GM19328 (cell line): ENCODE measurements at regions not wholly inside any gene's neighbourhood (a gene's known extent, or its start where the extent isn't known, plus 50 kb on each side); places are given as distances from the start of the nearest gene placed in this dataset.

Experiments used
- ATAC-seq: cut with Tn5 transposase; IDR thresholded peaks from one replicate; pipeline ENCODE4 v1.9.1; 2021; ENCODE audit warnings: mild to moderate bottlenecking, moderate library complexity; ENCODE audit not compliant: unreplicated experiment

DNA sequence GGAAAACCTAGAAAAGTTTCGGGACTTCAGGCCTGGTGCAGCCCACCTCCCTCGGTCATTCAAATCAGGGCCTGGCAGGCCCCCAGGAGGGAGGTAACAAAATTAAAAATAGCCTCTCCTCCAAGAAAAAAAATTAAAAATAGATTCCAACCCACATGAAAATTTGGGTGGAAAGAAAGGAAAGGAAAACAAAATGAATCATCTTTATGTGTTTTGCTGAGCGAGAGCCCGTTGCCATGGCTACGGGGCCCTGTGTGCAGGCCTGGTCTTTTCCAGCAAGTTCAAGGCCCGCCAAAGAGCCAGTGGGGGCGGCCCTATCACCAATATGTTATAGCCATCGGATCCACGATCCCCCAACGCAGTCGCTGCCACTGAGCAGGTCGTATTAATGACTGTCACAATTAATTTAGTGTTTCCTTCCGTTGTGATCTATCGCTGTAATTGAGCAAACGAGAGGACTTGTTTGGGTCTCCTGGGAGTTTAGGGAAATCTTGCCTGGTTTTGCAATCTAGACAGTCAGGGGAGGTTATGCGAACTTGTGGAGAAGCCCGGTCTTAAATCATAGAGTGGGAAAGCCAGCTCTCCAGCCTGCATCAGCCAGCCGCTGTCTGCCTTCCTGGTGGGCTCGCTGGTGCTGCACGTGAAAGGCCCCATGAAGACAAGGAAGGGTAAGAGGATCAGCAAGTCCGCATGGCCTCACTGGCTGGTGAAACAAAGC is 452.4 kb downstream of the BCOR start:
- ATAC-seq: no peak

DNA sequence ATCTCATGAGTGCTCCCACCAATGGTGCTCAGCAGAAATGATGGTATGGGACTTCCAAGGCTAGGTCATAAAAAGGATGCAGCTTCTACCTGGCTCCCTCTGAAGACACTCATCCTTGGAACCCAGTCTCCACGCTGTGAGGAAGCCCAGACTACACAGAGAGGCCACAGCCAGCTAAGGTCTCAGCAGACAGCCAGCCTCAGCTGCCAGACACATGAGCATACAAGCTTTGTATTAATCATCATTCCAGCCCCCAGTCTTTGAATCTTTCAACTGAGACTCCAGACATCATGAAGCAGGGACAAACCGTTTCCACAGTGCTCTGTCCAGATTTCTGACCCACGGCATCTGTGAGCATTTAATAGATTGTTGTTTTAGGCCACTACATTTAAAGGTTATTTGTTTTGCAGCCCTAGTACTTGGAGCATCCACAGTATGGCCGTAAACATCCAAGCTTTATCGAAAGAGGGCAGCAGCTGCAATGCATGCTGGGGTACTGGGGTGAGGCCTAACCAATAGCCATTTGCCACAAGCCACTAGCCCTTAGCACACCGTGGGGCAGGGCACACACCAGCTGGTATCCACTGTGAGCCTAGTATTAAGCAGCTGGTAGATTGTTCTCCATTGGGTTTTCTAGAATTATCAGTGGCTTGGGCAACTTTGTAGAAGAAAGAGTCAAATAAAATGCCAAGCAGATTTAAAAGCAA is 449.1 kb downstream of the BCOR start:
- no peak for ATAC-seq

DNA sequence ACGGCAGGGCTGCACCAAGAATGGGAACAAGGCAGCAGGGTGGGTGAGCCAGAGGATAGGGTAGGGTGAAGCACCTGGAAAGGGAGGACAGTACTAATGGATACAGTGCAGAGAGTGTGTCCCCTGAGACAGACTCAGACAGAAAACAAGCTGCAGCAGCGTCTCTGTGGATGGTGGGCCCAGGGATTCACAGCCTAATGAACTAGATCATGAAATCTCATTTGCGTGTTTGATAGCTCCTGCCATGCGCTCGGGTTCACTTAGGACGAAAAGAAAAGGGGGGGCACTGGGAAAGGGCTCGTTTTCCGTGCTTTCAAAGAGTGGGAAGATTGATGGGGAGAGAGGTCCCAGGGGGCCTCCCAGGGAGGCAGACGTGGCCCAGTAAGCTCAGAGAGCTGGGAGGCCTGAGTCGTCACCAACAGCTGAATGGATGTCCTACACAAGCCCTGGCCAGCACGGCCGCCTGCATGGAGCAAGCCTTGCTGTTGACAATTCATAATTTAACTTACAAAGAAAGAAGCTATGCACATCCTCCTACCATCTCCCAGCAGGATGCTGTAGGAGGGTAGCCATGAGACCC is 446.9 kb downstream of the BCOR start:
- no peak for ATAC-seq

DNA sequence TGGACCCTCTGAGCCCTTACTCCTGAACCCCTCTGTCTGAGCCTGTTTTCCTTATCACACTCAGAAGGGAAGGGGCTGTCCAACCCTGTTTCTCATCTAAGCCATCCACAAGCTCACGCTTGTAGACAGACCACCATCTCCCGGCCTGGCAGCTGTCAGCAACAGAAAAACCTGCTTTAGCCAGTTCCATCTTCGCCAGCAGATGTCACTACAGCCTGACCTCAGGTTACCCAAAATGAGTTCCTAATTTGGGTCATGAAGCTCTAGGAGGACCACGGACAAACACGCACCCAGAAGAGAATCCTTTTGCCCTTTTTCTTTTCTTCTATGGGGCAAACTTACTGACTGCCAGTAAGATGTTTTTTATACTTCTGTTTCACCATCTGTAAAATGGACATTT is 445.4 kb downstream of the BCOR start:
- ATAC-seq: no peak

DNA sequence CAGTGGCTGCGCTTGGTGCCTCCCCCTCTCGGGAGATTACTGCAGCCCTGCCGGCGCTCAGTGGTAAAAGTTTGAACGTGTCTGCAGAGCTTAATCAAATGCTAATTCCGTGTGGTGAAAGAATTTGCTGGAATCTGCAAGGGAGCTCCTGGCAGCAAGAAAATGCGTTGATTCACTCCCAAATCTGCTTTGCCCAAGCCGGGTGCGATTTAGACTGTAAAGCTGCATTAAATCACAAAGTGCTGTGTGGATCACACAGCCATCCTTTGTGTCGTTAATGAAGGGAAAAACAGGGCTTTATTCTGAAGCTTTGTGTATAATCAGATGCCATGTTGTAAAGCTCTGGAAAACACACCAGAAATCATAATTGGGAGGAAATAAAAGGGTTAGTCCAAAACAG is 444.1 kb downstream of the BCOR start:
- no peak for ATAC-seq

DNA sequence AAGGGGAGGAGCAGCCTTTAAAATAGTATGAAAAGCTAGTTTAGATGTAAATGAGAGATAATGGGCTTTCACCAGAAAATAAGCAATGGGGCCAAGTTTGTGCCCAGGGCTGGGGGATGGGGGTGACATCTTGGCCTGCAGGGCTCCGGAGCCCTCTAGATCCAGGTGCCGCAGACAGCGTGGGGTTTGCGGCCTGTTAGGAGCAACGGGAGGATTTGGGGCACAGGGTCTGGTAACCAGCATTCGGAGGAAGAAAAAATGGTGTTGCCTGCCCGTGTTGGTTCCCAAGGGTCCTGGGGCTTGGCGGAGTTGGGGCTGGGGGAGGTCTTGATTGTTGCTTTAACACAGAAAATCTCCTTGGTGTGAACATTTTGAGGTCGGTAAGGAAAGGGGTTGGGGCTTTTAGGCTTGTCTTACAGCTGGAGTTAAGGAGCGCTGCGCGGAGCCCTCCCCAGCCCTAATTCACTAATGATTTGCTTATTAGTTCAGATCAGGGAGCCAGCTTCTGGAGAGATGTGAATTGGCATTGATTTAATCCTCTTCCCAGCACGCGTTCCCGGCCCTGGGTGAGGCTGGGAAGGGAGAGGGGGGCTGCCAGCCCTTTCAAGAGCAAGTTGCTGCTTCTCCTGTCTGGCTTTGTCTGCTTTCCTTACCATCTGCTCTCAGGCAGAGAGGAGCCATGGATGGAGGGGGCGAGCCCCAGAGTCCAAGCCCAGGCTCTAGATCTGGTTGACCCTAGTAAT is 443.4 kb downstream of the BCOR start:
- ATAC-seq: no peak

DNA sequence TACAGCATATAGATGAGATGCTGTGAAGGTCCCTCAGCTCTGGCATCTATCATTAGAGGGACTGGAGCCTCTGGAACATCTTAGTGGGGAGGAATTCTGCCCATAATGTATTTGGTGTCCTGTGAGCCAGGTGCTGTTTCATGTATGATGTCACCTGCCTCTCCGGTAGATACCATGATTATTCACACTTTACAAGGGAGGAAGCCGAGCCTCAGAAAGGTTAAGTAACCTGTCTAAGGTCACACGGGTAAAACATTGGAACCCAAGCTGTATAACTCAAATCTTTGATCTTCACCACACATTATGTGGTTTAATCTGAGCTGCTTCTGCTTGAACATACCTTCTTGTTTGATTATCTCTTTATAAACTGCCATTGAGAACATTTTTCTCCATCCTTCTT is 442.8 kb downstream of the BCOR start:
- no peak for ATAC-seq

DNA sequence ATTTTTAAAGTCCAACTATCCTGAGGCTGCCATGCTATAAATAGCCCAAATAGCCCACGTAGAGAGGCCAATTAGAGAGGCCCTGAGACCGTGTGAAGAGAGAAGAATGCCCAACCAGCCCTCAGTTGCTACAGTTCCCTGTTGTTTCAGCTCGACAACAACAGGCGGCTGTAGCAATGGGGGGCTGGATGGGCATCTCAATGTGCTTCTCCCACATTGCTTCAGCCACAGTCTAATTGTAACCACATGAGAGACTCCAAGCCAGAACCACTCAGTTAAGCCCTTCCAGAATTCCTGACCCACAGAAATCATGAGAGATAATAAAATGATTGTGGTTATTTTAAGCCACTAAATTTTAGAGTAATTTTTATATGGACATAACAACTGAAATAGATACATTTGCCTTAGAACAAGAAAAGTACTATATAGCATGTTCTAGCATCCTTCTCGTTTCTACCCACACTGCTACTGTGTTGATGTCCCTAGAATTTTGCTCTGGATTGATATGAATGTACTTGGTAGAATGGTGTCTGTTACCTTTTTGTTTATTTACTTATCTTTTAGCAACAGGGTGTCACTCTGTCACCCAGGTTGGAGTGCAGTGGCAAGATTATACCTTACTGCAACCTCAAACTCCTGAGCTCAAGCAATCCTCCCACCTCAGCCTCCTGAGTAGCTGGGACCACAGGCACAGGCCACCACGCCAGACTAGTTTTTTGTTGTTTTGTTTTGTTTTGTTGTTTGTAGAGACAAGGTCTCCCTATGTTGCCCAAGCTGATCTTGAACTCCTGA is 436.4 kb downstream of the BCOR start:
- ATAC-seq: no peak

DNA sequence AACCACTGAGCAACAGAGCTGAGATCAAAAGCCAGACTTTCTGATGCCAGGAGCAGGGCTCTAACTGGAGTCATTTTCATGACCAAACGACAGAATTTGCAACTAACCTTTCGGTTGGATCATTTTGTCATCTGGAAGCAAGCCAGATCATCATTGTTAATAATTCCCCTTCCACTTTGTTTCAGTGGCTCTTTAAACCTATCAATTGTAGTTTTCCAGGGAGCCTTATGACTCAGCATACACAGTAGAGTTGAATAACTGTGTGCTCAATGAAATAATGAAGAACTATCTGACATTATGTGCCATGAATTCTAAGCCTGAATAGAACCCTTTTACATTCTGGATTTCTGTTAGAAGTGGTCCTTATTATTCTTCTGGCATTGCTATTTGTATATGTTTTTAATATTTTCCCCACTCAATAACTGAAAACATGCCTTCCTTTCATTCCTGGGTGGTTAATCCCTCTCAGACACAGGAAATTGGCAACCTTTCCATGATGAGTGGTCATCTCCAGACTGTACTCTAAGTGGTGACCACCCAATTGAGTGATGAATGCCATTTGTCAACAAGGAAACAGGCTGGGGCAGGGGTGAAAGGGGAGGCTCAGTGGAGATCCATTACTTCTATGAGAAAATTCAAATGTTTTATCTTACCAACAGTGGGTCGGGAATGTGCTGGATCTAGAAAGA is 431.8 kb downstream of the BCOR start:
- ATAC-seq: no peak

DNA sequence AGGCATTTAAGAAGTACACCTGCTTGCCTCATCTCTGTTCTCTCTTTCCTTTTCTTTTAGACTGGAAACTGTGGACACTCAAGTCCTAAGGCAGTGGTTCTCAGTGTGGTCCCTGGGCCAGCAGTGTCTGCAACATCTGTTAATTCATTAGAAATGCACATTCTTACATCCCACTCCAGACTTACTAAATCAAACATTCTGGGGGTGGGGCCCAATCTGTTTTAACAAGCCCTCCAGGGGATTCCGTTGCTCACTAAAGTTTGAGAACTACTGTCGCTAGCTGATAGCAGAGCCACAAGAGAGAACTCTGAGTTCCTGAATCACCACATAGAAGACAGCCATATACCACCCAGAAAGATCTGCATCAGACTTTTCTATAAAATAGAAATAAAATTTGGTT is 430.6 kb downstream of the BCOR start:
- ATAC-seq: no peak

DNA sequence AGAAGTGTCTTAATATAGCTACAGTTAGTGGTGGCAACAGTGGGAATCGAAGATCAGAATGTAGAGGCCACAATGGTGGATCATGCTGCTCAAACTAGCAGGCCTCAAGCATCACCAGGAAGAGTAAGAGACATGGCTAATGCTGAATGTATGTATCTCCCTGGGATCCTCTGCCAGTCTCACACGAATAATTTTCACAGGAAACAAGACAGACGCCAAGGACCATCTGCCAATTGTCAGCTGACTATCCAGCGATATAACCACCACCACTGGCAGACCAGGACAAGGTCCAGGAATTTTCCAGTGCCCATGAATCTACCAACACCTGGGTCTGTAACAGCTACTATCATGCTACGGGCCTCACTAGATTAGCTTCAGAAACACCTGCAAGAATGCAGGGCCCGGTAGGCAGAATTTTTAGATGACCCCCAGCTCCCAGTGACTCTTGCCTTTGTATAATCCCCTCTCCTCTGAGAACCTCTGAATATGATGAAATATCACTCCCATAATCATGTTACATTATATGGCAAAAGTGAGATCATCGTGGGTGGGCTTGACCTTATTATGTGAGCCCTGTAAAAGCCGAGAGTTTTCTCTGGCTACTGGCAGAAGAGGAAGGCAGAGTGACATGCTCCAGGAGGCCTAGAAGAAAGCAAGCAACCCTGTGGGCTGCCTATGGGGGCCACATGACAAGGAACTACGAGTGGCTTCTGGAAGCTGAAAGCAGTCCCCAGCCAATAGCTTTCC is 429.8 kb downstream of the BCOR start:
- no peak for ATAC-seq

DNA sequence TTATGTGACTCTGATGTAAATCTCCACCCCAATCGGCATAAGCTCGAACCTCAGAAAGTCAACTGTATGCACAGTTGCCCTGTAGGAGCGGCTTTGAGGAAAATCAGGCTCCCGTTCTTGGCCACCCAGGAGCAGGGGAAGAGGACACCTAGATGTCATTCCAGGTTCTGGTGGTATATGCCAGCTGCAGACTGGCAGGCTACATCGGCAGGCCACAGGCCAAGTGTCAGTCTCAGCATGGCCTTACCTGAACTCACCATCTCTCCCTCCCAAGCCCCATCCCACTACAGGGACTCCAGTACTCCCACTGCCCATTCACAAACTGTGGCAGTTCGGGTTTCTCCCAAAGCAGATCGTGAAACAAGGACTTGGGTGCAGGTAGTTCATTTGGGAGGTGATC is 428.1 kb downstream of the BCOR start:
- ATAC-seq: no peak

DNA sequence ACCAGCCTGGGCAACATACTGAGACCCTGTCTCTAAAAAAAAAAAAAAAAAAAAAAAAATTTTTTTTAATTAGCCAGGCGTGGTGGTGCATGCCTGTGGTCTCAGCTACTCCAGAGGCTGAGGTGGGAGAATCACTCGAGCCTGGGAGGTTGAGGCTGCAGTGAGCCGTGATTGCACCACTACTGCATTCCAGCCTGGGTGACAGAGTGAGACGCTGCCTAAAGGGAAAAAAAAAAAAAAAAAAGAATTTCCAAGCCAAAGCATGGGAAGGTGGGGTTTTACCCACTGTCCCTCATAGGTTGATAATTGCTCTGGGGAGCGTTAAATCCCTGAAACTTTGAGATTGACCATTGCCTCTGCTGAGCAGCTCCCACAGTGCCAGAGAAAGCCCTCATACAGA is 427.5 kb downstream of the BCOR start:
- ATAC-seq: no peak

DNA sequence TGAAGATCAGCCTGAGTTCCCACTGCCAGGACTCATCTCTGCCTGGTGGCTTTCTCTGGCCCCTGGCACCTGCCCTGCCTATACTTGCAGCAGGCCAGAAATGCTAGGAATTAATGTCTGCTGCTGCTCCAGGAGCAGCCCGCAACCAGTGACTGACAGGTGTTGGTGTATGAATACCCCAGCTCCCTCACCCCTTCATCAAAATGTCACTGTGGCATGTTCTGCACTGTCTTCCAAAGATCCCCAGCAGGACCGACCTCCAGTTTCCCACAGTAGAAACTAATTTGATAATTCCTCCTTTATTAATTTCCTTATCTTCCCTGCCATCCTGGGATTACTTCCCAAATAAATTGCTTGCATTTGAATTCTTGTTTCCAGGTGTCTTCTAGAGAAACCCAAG is 425.4 kb downstream of the BCOR start:
- no peak for ATAC-seq

DNA sequence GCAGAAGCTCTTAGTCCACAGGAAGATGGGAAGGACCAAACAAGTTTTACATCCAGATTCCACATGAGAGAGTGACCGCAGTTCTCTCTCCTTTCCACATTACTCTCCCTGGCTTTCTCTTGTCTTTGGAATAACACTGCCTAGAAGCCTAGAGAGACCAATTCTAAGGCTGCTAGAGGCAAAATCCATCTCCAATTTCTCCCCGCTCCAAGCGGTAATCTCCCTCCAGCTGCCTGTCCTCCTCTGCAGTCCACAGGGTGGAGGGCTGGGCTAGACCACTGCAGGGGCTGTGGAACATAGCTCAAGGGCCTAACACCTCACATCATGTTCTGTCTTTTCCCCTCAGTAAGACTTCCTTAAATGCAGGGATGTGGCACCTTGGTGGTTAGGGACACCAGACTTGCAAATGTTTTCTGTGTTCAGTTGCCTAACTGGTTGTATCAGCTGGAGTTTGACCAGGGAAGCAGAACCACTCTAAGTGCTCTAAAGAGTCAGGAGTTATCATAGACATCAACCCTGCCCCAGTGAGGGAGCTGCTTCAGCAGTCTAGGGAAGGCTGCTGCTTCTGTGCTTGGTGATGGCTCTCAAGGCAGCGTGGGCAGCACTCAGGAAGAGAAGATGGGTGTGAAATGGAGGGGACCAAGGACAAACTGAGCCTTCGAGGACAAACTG is 423.1 kb downstream of the BCOR start:
- ATAC-seq: no peak

DNA sequence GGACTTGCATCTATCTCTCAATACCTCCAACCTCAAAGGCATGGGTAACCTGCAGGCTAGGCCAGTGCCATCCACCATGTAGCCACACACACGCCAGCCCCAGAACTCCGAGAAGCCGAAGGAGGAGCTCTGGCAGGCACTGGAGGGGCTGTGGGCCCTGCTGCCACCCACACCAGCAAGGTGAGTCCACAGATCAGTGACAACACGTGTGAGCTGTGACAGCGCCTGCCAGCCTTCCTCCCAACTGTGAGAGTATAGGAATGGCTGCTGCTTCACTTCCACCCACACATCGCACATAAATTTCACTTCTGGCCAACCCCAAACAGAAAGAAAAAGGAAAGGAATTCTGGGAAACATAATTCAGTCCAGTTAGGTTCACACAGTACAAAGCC is 422.6 kb downstream of the BCOR start:
- ATAC-seq: no peak

DNA sequence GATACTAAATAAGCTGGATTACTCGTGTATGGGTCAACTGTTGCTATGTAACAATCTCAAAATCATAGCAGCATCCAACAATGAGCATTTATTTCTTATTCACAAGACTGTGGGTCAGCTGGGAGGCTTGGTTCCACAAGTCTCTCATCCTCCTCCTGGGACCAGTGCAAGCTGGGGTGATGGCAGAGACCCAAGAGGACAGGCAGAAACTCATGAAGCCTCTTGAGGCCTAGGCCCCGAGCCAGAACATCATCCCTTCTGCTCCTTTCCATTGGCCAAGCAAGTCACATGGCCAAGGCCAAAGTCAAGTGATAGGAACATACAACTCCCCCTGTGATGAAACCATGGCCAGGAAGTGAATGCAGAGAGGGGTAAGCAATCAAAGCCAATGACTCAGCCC is 422.1 kb downstream of the BCOR start:
- no peak for ATAC-seq

DNA sequence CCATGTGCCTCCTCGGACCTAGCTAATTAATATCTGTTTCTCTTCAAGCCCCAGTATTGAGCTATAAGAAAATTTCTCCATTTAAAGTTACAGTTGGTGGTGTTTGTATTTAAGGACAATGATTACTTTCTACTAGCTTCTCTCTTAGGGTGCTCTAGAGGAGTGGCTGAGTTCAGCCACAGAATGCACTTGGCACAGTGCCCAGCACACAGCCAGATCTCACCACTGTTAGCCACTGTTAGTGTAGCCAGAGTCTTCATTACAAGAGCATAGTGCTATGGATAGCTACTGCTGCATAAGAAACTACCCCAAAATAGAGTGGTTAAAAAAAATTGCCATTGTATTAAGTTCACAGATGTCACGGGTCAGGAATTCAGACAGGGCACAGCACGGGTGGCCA is 421.3 kb downstream of the BCOR start:
- no peak for ATAC-seq

DNA sequence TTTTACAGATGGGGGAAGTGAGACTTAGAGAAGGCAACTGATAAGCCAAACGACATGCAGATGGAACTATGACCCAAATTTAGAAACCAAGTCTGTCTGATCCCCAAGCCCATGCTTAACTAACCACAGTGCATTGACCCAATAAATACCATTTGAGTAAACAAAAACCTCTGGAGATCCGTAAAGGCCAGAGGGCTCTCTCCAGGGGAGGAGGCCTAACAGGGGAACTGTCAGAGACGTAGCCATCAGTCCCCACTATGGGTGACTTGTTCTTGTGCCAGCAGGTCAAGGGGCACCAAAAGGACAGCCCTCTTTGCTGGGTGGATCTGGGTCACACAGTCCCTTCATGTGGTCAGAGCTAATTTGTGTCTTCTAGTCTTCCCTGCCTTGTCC is 420.2 kb downstream of the BCOR start:
- ATAC-seq: no peak
